PFSK-1 (cell line): ENCODE measurements at regions not wholly inside any gene's neighbourhood (a gene's known extent, or its start where the extent isn't known, plus 50 kb on each side); places are given as distances from the start of the nearest gene placed in this dataset.

ENCODE experiments used
- FOXP2 ChIP-seq: optimal IDR thresholded peaks from 2 replicates; pipeline ENCODE3; 2011; ENCODE audit warnings: borderline replicate concordance, control low read depth, inconsistent platforms; ENCODE audit not compliant: insufficient read depth; ENCODE audit errors: extremely low read length, extremely low read depth
- POLR2AphosphoS5 ChIP-seq: IDR thresholded peaks from 2 replicates; pipeline ENCODE4 v1.6.1; 2012; ENCODE audit warnings: low read depth, mild to moderate bottlenecking, control low read depth, low read length, moderate library complexity
- SIN3A ChIP-seq: IDR thresholded peaks from 2 replicates; pipeline ENCODE4 v1.6.1; 2012; ENCODE audit warnings: mild to moderate bottlenecking, low read length, moderate library complexity, borderline replicate concordance; ENCODE audit not compliant: insufficient read depth
- TAF1 ChIP-seq: IDR thresholded peaks from 2 replicates; pipeline ENCODE4 v1.6.1; 2012; ENCODE audit warnings: low read length, control low read depth, borderline replicate concordance; ENCODE audit not compliant: insufficient read depth
- TF ChIP-seq, protein P1 (sequence below), 2 experiments: IDR thresholded peaks; 2 replicates each; pipeline versions ENCODE4 v1.6.1 to v1.8.0; 2011 to 2012; ENCODE audit warnings: low read depth in 2 of 2, low read length in 2 of 2, control low read depth in 1 of 2, inconsistent platforms in 1 of 2, mild to moderate bottlenecking in 1 of 2, moderate library complexity in 1 of 2; ENCODE audit not compliant: insufficient read depth in 1 of 2

DNA sequence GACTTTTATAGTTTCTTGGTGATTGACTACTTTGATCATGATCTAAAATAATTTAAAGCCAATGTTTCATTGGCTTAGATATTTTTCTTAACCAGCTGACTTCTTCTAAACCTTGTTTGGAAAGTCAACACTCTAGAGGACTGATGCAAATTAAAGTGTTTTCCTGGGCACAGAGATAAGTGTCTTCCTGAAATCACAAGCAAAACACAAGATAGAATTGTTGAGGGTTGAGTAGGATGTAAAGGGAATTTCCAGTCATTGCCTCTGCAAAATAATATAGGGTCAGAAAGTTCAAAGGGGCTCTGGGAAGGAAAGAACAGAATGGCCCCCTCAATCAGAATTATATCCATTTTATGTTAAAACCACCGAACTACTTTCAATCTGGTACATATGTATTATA is 156.3 kb upstream of the LRIG3 start:
- no peak for TF ChIP-seq SIN3A
- TF ChIP-seq, protein P1, sequence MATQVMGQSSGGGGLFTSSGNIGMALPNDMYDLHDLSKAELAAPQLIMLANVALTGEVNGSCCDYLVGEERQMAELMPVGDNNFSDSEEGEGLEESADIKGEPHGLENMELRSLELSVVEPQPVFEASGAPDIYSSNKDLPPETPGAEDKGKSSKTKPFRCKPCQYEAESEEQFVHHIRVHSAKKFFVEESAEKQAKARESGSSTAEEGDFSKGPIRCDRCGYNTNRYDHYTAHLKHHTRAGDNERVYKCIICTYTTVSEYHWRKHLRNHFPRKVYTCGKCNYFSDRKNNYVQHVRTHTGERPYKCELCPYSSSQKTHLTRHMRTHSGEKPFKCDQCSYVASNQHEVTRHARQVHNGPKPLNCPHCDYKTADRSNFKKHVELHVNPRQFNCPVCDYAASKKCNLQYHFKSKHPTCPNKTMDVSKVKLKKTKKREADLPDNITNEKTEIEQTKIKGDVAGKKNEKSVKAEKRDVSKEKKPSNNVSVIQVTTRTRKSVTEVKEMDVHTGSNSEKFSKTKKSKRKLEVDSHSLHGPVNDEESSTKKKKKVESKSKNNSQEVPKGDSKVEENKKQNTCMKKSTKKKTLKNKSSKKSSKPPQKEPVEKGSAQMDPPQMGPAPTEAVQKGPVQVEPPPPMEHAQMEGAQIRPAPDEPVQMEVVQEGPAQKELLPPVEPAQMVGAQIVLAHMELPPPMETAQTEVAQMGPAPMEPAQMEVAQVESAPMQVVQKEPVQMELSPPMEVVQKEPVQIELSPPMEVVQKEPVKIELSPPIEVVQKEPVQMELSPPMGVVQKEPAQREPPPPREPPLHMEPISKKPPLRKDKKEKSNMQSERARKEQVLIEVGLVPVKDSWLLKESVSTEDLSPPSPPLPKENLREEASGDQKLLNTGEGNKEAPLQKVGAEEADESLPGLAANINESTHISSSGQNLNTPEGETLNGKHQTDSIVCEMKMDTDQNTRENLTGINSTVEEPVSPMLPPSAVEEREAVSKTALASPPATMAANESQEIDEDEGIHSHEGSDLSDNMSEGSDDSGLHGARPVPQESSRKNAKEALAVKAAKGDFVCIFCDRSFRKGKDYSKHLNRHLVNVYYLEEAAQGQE (IDR thresholded peaks at IDR 0.05; ENCODE audit: insufficient read depth in 1 of 2, low read depth in 2 of 2, low read length in 2 of 2), result no peak
- no peak for TF ChIP-seq TAF1
- TF ChIP-seq POLR2AphosphoS5, result no peak
- TF ChIP-seq FOXP2, result no peak
